A673 (cell line): ENCODE measurements at regions not wholly inside any gene's neighbourhood (a gene's known extent, or its start where the extent isn't known, plus 50 kb on each side); places are given as distances from the start of the nearest gene placed in this dataset.

Experiments
- BruUV-seq: library from RNA; stranded (reverse); fragments of 400-500 nt; replicated peaks from 2 replicates; lab custom pipeline; 2021; lab: Mats Ljungman, UMichigan
- CTCF ChIA-PET: fragments of 300-600 bp; sonication (Branson Sonifier 250); formaldehyde crosslinking; loops from one replicate; lab custom pipeline; 2022; ENCODE audit warnings: antibody characterized with exemption; lab: Charles Lee
- POLR2A ChIA-PET: fragments of 300-600 bp; sonication (Branson Sonifier 250); formaldehyde crosslinking; loops from one replicate; lab custom pipeline; 2022; ENCODE audit warnings: antibody characterized with exemption; ENCODE audit not compliant: low non-redundant PET; lab: Charles Lee
- DNase-seq: peaks from one replicate; pipeline ENCODE4 v3.0.0-alpha.2; 2015; ENCODE audit warnings: low spot score
- H3K27ac ChIP-seq: fragments of 200-600 bp; sonication (generic); 2 replicates; pipeline ENCODE4 v1.5.1; 2016; ENCODE audit warnings: mixed run types, low read depth, mild to moderate bottlenecking, mixed read lengths, antibody characterized with exemption, low read length; ENCODE audit not compliant: poor library complexity, severe bottlenecking
- H3K27me3 ChIP-seq: fragments of 200-600 bp; sonication (generic); replicated peaks from 2 replicates; pipeline ENCODE4 v1.6.1; 2017; ENCODE audit warnings: mixed run types, low read depth, mild to moderate bottlenecking, mixed read lengths, antibody characterized with exemption, low read length; ENCODE audit not compliant: insufficient read depth, poor library complexity
- H3K36me3 ChIP-seq: fragments of 200-600 bp; sonication (generic); 2 replicates; pipeline ENCODE4 v1.6.1; 2016; ENCODE audit warnings: mixed run types, mild to moderate bottlenecking, mixed read lengths, antibody characterized with exemption, low read length; ENCODE audit not compliant: insufficient read depth, poor library complexity, severe bottlenecking
- H3K4me1 ChIP-seq: fragments of 200-600 bp; sonication (generic); 2 replicates; pipeline ENCODE4 v1.6.1; 2017; ENCODE audit warnings: mixed run types, mild to moderate bottlenecking, mixed read lengths, antibody characterized with exemption, low read length; ENCODE audit not compliant: insufficient read depth, poor library complexity, severe bottlenecking
- H3K4me3 ChIP-seq: fragments of 200-600 bp; sonication (generic); 2 replicates; pipeline ENCODE4 v1.5.1; 2016; ENCODE audit warnings: low read depth, mixed run types, mild to moderate bottlenecking, mixed read lengths, low read length; ENCODE audit not compliant: poor library complexity, severe bottlenecking
- H3K9me3 ChIP-seq: fragments of 200-600 bp; sonication (generic); 2 replicates; pipeline ENCODE4 v1.6.1; 2016; ENCODE audit warnings: mixed run types, low read depth, mild to moderate bottlenecking, mixed read lengths, antibody characterized with exemption, low read length; ENCODE audit not compliant: poor library complexity, severe bottlenecking
- CTCF ChIP-seq: fragments of 300-800, 200-600 bp; sonication (generic); conservative IDR thresholded peaks from 2 replicates; pipeline ENCODE4 v1.5.1; 2017; ENCODE audit warnings: low read depth, mild to moderate bottlenecking, antibody characterized with exemption, low read length, moderate library complexity, mixed read lengths
- EZH2 ChIP-seq: fragments of 200-600 bp; sonication (generic); IDR thresholded peaks from 2 replicates; pipeline ENCODE4 v1.6.1; 2017; ENCODE audit warnings: borderline replicate concordance, low read depth, mild to moderate bottlenecking, mixed read lengths, antibody characterized with exemption, low read length; ENCODE audit not compliant: poor library complexity, severe bottlenecking
- intact Hi-C: fragments of 100-400 bp; cut with micrococcal nuclease; formaldehyde crosslinking; loops from one replicate; pipeline ENCODE4 v1.10.0; 2022; ENCODE audit not compliant: unreplicated experiment

GRCh38 chr1:55279627-55280026 is 64.5 kb upstream of the USP24 start:
- Histone ChIP-seq H3K27me3 (no peaks in the 10 kb centered on the region), H3K4me3 (no peak overlapping the region), H3K9me3 (no peaks in the 10 kb centered on the region), H3K36me3 (no peaks in the 10 kb centered on the region), H3K27ac (no peak overlapping the region), H3K4me1 (peaks cover 8% of the 10 kb centered on the region)
- intact Hi-C loops = loop anchor here (10.0 kb wide), 1 partner anchor 335 kb away; no protein-coding TSS in a partner anchor
- ChIA-PET POLR2A (no interaction called here), CTCF (no interaction called here)
- TF ChIP-seq CTCF (no peak), EZH2 (no peak)
- no TSS peak for BruUV-seq
- DNase-seq = no peak

GRCh38 chr1:55278378-55278777 is 63.2 kb upstream of the USP24 start:
- BruUV-seq = no TSS peak
- CTCF ChIA-PET = no interaction called here
- no peaks in the 10 kb centered on the region for H3K9me3 ChIP-seq
- H3K4me3 ChIP-seq = no peak overlapping the region
- H3K36me3 ChIP-seq = no peaks in the 10 kb centered on the region
- no peaks in the 10 kb centered on the region for H3K27me3 ChIP-seq
- peaks cover 8% of the 10 kb centered on the region for H3K4me1 ChIP-seq
- intact Hi-C loops = loop anchor here (10.0 kb wide), 1 partner anchor 334 kb away; no protein-coding TSS in a partner anchor
- POLR2A ChIA-PET = no interaction called here
- no peak for DNase-seq
- H3K27ac ChIP-seq = no peak overlapping the region
- no peak for TF ChIP-seq CTCF
- TF ChIP-seq EZH2 = no peak

GRCh38 chr1:55277377-55278130 is 62.4 kb upstream of the USP24 start:
- peak; percentile 89 for DNase-seq
- Histone ChIP-seq H3K36me3 (no peaks in the 10 kb centered on the region), H3K27me3 (no peaks in the 10 kb centered on the region), H3K9me3 (no peaks in the 10 kb centered on the region), H3K4me3 (no peak overlapping the region), H3K27ac (no peak overlapping the region), H3K4me1 (peaks cover 8% of the 10 kb centered on the region)
- no TSS peak for BruUV-seq
- intact Hi-C loops = loop anchor here (1.0 to 10.0 kb wide), 3 partner anchors 137 to 333 kb away; no protein-coding TSS in a partner anchor
- TF ChIP-seq EZH2 = no peak
- peak; percentile 90 for TF ChIP-seq CTCF
- CTCF ChIA-PET = interaction anchor here (0.6 to 1.0 kb wide), 2 partner anchors 134 to 1180 kb away, joined by 3 to 4 read pairs; no protein-coding TSS in a partner anchor
- POLR2A ChIA-PET = no interaction called here
